Right forelimb (tissue), 1 donor: ENCODE measurements at regions not wholly inside any gene's neighbourhood (a gene's known extent, or its start where the extent isn't known, plus 50 kb on each side); places are given as distances from the start of the nearest gene placed in this dataset.
A peak's percentile ranks its signal among the peaks of the same experiment; 100 is the strongest.

Experiments used
- DNase-seq: peaks from one replicate; pipeline ENCODE4 v3.0.0-alpha.2; 2018

DNA sequence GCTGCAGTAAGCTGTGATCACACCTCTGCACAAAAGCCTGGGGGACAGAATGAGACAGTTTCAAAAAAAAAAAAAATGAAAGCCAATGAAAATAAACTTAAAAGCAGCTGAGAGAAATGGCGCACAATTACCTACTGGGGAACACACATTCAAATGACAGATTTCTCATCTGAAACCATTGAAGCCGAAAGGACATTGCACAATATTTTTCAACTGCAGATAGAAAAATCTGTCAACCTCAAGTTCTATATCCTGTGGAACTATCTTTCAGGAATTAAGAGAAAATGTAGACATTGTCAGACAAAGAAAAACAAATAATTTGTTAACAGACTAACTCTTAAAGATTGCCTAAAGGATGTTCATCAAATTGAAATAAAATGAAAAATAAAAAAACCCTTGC lies 442.8 kb downstream of the MATN1 start:
- no peak for DNase-seq

DNA sequence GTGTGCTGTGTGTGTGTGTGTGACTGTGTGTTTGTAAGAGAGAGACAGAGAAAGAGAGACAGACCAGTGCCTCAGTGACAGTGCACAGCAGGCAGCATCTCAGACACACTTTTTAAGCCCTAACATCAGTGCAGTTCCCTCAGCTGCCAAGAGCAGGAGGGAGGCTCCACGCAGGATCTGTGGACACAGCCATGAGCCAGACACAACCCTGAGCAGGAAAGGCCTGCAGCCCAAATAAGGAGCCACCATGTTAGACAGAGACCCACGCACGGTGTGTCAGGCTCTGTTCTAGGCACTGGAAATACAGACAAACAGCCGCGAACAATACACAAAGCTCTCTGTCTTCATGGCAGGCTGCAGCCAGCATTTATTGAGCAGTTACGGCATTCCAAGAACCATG lies 445.5 kb downstream of the MATN1 start:
- DNase-seq, result no peak

DNA sequence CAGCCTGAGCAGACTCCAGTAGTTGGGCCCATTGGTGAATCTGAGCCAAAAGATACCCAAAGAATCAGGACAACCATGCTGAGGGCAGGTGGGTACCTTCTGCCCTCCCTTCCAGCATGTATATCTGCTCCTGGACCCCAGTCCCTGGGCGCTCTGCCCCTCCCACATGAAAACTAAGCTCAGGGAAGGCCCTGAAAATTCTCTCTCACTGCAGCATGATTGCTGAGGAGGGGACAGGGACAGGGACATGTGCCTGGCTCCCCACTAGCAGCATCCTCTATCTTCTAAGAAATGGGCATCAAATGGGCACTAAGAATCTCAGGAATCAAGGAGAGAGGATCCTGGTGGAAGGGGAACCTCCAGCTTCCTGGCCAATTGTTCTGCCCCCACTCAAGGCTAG lies 446.0 kb downstream of the MATN1 start:
- DNase-seq, result no peak

DNA sequence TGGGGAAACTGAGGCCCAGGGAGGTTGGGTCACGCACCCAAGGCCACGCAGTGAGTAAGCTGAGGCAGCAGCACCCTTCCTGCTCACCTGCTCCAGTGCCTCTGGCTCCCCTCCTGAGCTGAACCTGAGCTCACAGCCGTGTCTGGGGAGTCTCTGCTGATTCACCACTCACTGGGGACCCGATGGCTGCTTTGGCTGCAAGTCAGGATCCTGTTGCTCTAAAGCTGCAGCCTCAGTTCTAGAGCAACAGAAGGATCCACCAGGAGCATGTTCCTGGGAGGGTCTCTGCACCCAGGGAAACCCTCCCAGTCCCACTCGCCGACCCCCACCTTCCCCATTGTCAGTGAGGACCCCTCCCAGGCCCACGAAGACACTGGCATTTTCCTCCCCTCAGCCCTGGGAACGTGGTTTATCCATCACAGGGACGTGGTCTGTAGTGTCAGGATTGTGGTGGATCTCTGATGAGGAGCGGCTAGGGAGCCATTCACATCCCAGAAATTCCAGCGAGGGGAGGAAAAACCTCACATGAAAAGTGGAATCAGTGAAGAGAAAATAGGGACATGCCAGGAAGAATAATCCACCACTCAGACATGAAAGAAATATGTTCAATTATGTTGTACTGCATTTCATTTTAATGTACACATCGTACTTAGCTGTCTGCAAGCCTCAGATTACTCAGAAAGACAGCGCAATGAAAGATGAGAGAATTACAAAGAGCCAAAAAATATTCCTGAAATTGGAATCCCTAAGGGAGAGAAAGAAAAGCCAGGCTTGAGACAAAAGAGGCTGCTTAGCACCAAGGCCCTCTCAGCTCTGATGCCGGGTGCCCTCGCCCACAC lies 447.2 kb downstream of the MATN1 start:
- DNase-seq, result peak; percentile 28

DNA sequence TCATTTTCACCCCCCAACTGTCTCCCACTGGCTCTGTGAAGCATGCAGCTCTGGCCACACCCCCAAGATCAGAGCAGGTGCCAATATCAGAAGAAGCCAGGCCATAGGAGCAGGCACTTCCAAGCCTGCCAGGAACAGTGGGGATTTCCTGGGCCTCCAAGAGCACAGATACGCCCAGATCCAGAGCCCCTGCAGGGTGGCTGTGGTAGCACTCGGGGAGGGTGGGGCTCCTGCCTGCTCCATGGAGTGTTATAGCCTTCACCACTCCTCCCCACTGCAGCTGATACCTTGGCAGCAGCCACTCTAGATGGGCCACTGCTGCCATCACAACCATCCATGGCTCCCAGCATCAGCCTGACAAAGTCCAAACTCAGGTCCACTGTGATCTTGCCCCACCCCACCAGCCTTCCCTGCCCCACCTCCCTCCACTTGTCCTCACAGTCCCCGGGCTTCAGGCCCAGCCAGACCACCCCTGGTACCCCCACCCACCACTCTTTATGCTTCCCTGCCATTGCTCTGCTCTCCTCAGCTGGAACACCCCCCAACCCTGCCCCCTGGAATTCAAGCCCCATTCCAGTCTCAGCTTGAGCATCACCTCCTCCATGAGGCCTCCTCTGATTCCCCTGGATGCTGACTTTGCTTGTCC lies 448.3 kb downstream of the MATN1 start:
- DNase-seq, result peak; percentile 23

DNA sequence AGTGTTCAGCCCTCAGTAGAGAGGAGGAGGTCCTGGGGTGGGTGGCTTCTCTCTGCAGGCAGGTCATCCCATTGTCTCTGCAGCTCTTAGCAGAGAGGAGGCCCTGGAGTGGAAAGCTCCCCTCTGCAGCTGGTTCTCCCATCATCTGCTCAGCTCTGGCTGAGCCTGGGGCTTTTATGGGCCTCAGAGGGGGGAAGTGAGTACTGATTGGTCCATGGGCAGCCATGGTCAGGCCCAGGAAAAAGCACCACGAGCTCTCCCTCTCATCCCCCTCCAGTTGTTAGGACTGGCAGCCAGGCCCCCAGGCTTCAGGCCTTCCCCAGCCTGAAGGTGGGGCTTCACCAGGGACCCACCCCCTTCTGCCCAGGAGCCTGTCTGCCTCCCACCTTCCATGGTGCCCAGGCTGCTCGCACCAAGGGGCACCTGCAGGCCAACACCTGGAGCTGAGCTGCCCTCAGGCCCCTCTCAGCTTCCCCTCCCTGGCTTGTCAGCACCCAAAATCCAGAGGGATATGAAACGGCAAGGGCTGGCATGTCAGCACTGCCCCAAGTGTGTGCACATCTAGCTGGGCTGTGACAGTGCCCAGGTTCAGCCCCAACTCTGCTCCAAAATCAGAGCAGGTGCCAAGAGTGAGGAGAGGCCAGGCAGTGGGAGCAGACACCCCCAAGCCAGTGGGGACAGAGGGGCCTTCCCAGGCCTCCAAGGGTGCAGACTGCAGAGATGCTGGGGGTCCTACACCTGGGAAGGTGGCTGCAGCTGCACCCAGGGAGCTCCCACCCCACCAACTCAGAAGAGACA lies 449.0 kb downstream of the MATN1 start:
- DNase-seq, result peak; percentile 20

DNA sequence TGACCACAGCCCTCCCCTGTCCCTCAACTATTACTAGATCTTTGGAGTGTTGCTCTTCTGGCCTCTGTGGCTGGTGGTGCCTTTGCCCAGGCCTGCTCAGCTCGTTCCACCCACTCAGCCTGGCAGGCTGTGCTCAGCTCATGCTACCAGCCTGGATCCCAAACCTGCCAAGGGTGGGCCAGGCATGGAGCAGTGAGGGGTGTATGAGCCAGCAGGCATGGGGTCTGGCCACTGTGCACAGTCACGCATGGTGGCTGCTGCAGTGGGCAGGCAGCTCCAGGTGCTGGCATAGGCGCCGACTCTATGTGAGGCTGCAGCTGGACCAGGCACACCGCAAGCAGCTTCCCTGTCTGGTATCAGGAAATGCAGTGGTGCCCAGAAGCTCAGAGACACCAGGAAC lies 449.9 kb downstream of the MATN1 start:
- DNase-seq, result peak; percentile 11

DNA sequence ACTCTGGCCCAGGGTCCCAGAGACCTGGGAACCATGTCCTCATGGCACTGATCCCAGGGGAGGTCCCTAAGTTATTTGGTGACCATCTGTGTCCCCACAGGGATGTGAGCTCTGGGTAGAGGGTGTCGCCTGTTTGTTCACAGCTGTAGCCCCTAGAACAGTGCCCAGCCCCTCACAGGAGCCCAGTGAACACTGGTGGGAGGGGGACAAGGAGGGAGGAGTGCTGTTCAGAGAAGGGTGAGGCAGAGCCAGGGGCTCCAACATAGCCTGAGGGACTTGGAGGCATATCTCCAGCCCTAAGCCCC lies 450.4 kb downstream of the MATN1 start:
- DNase-seq, result no peak

DNA sequence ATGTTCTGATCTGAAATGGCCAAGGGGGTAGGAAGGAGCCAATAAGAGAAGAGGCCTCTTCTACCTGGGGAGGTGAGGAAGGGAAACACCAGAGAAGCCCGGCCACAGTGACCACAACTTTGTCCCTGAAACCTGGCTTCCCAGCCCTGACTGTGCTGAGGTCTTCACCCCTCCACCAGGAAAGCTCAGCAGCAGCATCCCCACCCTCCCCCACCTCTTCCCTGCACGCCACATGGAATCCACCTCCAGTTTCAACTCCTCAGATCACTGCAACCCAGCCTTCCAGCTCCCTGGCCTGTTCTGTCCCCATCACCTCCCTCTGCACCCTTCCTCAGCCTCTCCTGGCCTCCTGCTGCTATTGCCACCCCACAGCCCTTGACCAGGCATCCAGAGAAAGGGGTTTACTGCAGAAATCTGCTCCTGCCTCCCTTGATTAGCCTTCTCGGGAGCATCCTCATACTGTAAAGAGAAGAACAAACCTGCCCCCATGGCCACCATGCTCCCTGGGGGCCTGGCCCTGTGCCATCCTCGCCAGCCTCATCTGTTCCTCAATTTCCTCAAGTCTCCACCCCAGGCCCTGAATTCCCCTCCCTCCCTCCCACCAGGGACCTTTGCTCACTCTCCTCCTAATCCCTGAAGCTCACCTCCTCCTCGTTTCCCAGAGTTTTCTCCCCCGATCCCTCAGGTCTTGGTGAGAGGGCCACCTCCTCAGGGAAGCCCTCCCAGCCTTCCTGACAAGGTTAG lies 450.9 kb downstream of the MATN1 start:
- DNase-seq, result peak; percentile 16

DNA sequence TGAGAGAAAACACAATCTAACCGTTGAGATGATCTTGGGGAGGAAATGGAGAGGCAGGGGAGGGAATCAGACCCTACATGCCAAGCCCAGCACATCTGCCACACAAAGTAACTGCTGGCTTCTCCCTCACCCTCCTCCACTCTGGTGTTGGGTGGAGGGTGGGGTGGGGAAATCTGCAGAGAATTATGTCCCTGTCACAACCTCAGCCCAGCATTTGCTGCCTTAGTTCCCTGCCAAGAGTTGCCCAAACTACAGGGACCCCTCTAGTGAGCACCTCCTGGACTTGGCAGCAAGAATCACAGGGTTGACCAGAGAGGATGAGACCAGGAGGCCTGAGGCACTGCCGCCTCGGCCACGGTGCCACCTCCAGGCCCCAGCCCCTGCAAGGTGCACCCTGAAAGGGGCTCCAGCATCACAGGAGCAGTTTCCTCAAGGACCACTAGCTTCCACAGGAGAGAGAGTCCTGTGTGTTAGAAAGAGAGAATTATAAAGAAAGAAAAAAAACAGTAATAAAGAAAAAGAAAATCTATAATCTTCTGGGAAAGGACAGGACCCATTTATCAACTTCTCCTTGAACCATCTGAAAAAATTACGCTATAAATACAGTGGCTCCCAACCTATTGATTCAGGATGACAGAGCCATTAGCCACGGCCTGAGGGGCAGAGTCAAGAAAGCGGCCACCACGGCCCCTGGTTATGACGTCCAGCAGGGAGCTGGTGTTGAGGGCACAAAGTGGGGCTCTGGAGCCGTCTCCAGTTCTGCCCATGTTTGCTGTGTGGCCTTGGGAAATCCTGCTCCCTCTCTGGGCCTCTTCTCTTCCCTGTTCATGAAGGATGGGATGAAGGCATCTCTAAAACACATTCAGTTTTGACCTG lies 451.7 kb downstream of the MATN1 start:
- DNase-seq, result peak; percentile 29

DNA sequence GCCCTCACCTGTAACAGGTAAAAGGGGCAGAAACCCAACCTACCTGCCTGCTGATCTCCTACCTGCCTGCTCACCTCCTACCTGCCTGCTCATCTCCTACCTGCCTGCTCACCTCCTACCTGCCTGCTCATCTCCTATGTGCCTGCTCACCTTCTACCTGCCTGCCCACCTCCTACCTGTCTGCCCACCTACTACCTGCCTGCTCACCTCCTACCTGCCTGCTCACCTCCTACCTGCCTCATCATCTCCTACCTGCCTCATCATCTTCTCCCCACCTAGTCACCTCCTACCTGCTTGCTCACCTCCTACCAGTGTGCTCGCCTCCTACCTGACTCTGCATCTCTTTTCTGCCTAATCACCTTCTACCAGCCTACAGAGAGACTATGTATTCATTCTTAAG lies 452.9 kb downstream of the MATN1 start:
- peak; percentile 11 for DNase-seq

DNA sequence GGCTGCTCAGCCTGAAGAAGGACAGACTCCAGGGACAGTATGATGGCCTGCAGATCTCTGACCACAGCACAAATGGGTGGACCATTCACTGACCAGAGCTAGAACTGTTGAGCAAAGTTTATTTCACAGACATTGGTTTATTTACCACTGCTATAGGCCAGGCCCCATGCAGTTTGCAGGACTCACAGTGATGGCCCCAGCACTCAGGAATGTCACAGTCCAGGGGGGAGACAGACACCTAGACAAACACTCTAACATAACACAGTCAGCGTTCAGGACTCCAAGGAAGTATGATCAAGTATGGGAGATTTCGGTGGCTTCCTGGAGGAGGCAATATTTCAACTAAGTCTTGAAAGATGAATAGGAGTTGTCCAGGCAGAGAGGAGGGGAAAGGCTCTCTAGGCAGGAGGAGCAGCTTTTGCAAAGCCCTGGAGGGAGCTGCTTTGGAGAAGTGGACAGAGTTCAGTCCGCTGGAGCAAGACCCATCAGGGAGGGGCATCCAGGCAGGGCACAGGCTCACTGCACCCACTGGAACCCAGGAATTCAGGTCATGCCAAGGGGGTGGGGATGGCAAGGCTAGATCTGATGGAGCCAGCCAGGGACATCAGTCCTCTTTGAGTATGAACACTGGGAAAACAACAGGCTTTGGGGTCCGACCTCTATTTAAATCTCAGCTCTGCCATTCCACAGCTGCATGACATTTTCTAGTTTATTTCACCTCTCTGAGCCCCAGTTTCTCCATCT lies 454.3 kb downstream of the MATN1 start:
- DNase-seq, result peak; percentile 15

DNA sequence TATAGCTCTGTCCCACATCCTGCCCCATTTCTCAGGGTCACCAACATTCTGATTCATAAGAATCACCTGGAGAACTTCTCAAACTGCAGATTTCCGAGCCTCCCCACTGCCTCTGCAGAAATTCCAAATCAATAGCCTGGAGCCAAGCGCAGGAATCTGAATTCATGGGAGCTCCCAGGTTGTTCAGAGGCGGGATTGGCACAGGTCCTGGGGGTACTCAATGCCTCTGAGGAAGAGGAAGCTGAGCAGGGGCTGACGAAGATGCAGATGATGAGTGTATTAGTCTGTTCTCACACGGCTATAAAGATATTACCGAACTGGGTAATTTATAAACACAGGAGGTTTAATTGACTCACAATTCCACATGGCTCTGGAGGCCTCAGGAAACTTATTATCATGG lies 455.5 kb downstream of the MATN1 start:
- no peak for DNase-seq

DNA sequence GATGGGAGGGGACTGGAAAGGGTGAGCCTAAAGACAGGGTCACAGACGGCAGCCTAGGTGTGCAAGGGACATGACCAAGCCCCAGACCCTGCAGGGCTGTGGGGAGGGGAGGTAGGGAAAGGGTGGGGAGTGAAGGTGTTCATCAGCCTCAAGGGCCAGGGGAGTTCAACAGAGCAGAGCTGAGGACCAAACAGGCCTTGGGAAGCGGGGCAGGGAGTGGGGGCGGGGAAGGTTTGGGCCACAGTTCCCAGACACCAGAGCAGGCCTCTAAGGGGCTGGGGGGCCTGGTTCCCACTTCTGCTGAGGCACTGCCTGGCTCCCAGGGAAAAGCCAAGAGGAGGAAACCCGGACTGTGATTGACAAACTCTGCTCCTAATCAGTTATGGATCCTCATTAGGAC lies 456.3 kb downstream of the MATN1 start:
- no peak for DNase-seq

DNA sequence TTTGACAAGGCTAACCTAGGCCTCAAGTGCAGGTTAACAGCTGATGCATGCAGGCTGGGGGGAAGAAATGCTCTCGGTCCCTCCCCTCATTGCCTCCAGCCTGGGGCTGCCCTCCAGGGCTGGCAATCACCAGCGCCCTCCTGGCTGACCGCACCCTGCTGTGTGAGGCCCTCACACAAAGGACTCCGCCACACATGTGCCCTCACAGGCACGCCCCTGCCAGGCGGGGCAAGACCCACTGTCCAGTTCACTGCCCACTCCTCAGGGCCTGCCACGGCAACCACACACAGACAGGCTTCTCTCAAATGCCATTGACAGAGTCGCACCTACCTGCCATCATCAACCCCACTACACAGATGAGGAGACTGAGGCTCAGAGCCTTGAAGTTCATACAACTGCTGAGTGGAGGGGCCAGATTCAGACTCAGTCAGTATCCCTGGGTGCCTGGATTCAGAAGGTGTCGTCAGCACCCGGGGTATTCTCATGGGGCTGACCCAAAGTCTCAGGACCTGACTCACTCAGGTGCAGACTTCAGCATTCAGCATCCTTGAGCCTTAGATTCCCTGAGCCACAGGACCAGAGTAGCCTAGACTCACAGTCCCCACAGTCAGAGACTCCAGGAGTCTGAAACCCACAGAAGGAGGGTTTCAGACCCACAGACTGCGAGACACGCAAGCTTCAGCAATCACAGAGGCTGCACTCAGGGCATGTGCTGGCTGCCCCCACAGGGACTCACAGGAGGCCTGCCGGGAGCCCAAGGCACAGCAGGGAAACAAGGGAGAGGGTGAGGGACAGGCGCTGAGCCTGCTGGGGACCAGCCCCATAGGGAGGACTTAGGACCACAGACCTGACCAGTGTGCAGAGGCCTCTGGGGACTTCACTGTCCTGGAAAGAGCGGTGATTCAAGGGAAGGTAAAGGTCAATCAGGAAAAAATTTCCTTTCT lies 458.0 kb downstream of the MATN1 start:
- no peak for DNase-seq

DNA sequence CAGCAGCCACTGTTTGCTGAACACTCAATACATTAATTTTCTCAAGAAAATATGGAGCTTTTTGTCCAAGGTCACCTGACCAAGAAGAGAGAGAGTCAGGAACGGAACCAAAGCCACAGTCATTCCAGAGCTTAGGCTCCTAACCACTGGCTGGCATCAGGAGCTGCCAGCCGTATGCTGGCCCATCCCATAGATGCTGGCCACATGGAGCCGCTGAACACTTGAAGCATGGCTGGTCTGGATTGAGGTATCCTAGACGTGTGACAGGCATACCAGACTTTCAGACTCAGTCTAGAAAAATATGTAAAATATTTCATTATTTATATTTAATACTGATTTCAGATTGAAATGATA lies 458.7 kb downstream of the MATN1 start:
- no peak for DNase-seq

DNA sequence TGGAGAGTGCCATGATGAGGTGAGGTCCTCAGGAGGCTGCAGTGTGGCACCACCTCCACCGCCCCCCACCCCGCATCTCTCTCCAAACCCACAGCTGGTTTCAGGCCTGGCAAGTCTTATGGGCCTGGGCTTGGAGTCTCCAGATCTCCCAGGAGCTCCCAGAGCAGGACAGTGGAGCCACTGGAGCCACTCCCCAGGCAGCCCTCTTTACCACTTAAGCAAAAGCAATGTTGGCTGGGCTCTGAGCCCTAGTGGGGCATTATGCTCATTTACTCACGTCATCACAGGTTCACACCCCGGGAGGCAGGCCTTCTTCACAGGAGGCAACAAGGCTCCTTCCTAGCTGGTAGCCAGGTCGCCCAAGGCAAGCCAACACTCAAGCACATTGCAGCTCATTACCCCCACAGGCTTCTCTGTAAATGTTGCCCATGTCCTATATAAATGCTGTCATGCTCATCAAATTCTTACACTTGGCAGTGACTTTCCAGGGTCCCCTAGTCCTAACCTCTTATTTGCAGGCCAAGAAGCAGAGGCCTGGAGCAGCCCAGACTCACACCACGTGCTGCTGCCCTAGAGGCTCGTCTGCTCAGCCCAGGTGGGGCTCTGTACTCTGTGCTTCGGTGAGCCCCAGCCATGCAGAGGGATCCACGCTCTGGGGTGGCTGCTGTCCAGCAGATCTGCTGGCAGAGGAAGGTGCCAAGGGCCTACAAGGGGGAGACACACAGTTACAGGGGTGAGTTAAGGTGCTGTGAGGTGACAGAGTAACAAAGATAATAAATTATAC lies 459.3 kb downstream of the MATN1 start:
- DNase-seq, result no peak

DNA sequence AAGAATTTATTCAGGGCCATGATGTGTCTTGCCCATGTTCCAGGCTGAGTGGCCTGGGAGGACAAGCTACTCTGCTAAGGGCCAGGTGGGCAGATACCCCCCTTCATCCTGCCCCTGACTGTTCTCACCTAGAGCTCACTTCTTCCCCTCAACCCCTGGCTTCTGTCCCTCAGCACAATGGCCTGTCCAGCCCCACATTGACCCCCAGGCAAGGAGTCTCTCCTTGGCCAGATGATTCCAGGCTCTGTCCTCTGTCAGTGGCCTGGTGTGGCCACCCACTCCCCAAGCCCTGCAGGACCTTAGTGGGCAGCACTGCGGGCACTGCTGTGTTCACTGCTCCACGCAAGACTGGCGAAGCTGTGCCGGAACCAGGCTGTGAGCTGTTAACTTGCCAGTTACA lies 460.0 kb downstream of the MATN1 start:
- no peak for DNase-seq

DNA sequence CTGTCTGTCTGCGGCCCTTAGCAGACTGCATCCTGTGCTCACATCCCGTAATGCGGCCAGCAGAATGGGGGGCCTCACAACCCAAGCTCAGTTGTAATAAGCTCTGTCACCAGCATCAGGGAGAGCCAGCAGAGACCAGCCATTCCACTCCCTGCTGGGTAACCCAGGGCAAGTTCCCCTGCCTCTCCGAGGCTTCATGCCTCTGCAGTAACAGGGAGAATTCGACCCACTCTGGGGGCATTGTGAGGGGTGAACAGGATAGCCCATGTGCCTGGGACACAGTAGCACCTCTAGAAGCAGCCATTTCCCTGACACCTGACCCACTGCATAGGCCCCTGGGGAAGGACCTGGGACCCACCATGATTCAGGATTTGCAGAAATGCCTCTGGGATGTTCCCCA lies 461.2 kb downstream of the MATN1 start:
- DNase-seq, result no peak

DNA sequence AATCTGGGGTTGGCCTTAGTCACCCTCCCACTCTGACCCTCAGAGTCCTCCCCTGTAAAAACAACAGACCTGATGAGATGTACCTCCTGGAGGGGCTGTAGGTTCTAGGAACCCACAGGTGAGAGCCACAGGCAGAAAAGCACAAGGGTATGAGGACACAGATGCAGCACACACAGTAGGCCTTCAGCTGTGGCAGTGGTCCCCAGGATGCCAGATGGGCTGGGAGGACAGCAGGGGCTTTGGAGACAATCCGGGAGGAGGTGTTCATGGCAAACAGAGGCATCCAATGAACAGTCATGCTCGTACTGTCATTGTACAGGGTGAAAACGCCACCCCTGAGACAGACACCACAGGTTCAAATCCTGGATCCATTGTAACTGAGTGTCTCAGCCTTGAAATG lies 463.1 kb downstream of the MATN1 start:
- DNase-seq, result no peak
